Colonic mucosa (tissue), 4 donors: ENCODE measurements at regions not wholly inside any gene's neighbourhood (a gene's known extent, or its start where the extent isn't known, plus 50 kb on each side); places are given as distances from the start of the nearest gene placed in this dataset.

Source experiments
- DNase-seq: peaks from one replicate; pipeline ENCODE4 v3.0.0-alpha.2; 2020
- H3K27ac ChIP-seq: fragments of 200-600 bp; one replicate; pipeline ENCODE4 v1.8.0; 2021
- H3K27me3 ChIP-seq: fragments of 200-600 bp; one replicate; pipeline ENCODE4 v1.8.0; 2021
- H3K36me3 ChIP-seq: fragments of 200-600 bp; one replicate; pipeline ENCODE4 v1.8.0; 2021
- H3K4me1 ChIP-seq: fragments of 200-600 bp; one replicate; pipeline ENCODE4 v1.8.0; 2021; ENCODE audit warnings: mild to moderate bottlenecking
- H3K4me3 ChIP-seq: fragments of 200-600 bp; one replicate; pipeline ENCODE4 v1.8.0; 2021
- H3K9ac ChIP-seq, 2 donors: one replicate each; pipeline ENCODE4 v1.7.0; 2013; ENCODE audit warnings: control low read depth in 2 of 2, low read depth in 2 of 2, low read length in 2 of 2
- H3K9me3 ChIP-seq: fragments of 200-600 bp; one replicate; pipeline ENCODE4 v1.8.0; 2021
- CTCF ChIP-seq: fragments of 200-600 bp; IDR thresholded peaks from one replicate; pipeline ENCODE4 v1.8.0; 2022; ENCODE audit warnings: antibody characterized with exemption, mild to moderate bottlenecking
- intact Hi-C: fragments of 100-400 bp; cut with DNase I; formaldehyde crosslinking; loops from one replicate; pipeline ENCODE4 v1.14.1; 2022
- donor health status: healthy.
- donor health status: DM: no; HTN: no; CAD: no.
- donor health status: DM: no; HTN: no; CAD: no.

DNA sequence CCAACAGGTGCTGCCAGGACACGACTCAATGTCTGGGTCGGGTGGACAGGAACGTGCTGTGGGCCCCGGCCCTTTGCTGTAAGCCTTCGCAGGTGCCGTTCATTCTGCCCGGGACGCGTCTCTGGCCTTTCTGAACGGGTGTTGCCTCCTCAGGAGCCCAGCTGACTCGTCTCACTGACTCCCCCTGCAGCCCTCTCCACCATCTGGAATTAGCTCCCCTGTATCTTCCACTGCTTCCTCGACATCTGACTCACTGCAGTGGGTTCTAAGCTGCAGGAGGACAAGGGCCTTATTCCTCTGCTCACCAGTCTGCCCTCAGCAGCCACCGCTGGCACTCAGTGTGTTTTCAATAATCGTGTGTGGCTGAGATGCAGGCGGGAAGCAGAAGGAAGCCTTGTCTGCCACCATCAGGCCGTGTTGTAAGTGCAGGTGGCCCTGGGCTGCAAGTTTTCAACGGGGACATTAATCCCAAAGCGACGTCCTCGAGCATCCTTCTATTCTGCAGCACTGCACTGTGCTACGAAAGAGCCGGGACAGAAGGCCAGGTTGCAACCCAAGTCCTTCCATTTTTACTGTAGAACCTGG lies 256.2 kb downstream of the FOXL1 start:
- Histone ChIP-seq H3K9me3 (no peaks in the 10 kb centered on the region), H3K9ac (no peak overlapping the region), H3K36me3 (no peaks in the 10 kb centered on the region), H3K27me3 (no peaks in the 10 kb centered on the region), H3K4me3 (no peak overlapping the region), H3K4me1 (no peaks in the 10 kb centered on the region), H3K27ac (no peak overlapping the region)
- intact Hi-C loops: no loop called here
- no peak for DNase-seq
- no peak for TF ChIP-seq CTCF

DNA sequence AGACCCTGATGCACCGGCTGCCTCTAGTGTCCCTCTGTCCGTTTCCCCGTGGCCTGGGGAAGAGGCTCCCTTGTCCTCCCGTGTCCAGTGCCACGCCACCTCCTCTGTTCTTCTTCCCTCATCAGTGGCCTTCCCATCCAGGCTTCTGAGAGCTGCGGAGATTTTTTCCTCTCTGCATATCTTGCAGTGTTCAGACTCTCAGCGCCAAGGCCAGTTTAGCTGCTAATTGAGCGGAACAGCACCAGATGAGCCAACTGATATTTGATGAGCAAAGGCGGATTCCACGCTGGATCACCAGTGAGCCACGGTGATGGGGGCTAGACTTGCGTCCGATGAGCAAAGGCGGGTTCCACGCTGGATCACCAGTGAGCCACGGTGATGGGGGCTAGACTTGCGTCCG lies 257.6 kb downstream of the FOXL1 start:
- intact Hi-C loops: no loop called here
- TF ChIP-seq CTCF: no peak
- no peak overlapping the region for H3K27ac ChIP-seq
- no peak for DNase-seq
- no peak overlapping the region for H3K9ac ChIP-seq
- no peaks in the 10 kb centered on the region for H3K9me3 ChIP-seq
- H3K36me3 ChIP-seq: no peaks in the 10 kb centered on the region
- H3K4me1 ChIP-seq: no peaks in the 10 kb centered on the region
- H3K4me3 ChIP-seq: no peak overlapping the region
- H3K27me3 ChIP-seq: no peaks in the 10 kb centered on the region

DNA sequence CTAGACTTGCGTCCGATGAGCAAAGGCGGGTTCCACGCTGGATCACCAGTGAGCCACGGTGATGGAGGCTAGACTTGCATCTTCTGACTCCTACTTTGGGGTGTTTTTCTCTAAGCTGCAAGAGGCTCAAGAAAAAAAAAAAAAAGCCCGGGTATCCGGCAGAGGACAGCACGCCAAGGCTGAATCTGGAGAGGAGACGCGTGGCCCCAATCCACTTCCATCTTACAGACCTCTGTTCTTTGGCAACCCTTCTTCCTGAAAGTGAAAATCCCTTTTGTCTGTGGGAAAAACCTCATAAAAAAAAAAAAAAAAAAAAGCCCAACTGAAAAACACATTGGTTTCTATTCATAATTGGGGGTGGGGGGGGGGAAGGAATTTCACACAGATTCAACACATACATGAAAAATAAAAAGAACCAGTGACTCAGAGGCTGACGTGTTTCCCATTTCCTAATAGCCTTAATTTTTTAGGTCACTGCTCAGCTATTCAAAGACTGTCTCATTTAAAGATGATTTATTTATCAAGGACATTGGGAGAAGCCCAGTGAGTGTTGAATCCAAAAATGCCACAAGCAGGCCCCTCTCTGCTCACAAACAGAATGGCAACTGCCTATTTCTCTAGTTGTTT lies 258.3 kb downstream of the FOXL1 start:
- H3K27ac ChIP-seq: no peak overlapping the region
- H3K4me3 ChIP-seq: no peak overlapping the region
- no peaks in the 10 kb centered on the region for H3K4me1 ChIP-seq
- no peaks in the 10 kb centered on the region for H3K36me3 ChIP-seq
- H3K9me3 ChIP-seq: no peaks in the 10 kb centered on the region
- no peak for TF ChIP-seq CTCF
- no peak overlapping the region for H3K9ac ChIP-seq
- DNase-seq: no peak
- H3K27me3 ChIP-seq: no peaks in the 10 kb centered on the region
- intact Hi-C loops: no loop called here

GRCh38 chr16:86843812-86844211 lies 265.5 kb downstream of the FOXL1 start:
- intact Hi-C loops: no loop called here
- no peaks in the 10 kb centered on the region for H3K36me3 ChIP-seq
- no peak overlapping the region for H3K9ac ChIP-seq
- no peaks in the 10 kb centered on the region for H3K4me1 ChIP-seq
- no peaks in the 10 kb centered on the region for H3K9me3 ChIP-seq
- DNase-seq: no peak
- H3K27ac ChIP-seq: no peak overlapping the region
- H3K27me3 ChIP-seq: no peaks in the 10 kb centered on the region
- TF ChIP-seq CTCF: no peak
- H3K4me3 ChIP-seq: no peak overlapping the region

- no peak for DNase-seq
- Histone ChIP-seq H3K4me1 (no peaks in the 10 kb centered on the region), H3K27me3 (no peaks in the 10 kb centered on the region), H3K27ac (no peak overlapping the region), H3K4me3 (no peak overlapping the region), H3K36me3 (no peaks in the 10 kb centered on the region), H3K9ac (no peak overlapping the region), H3K9me3 (no peaks in the 10 kb centered on the region)
- intact Hi-C loops: no loop called here
- TF ChIP-seq CTCF: no peak
These were observed 266.3 kb downstream of the FOXL1 start for GRCh38 chr16:86844695-86845094.
